ENCODE measurements at regions not wholly inside any gene's neighbourhood (a gene's known extent, or its start where the extent isn't known, plus 50 kb on each side); places are given as distances from the start of the nearest gene placed in this dataset.

GRCh38 chr6:134727081-134727480 is 222.8 kb downstream of the ALDH8A1 start:
- TF ChIP-seq GABPA (tag; conservative IDR thresholded peaks at IDR 0.05; ENCODE audit: low read depth) (no peak), NFRKB (IDR thresholded peaks at IDR 0.05; ENCODE audit: low read depth) (no peak)
